B cell (primary cell): ENCODE measurements at regions not wholly inside any gene's neighbourhood (a gene's known extent, or its start where the extent isn't known, plus 50 kb on each side); places are given as distances from the start of the nearest gene placed in this dataset.

ENCODE experiments used
- ATAC-seq: fragments of 200-7000 bp; cut with Tn5 transposase; one replicate; pipeline ENCODE4 v1.10.0; 2021; ENCODE audit warnings: low read depth, mild to moderate bottlenecking, moderate number of reproducible peaks, moderate library complexity
- CTCF ChIA-PET: fragments of 350-600 bp; sonication (Branson Sonifier 250); formaldehyde crosslinking; loops from one replicate; lab custom pipeline; 2021; ENCODE audit warnings: antibody characterized with exemption, inconsistent platforms; lab: Charles Lee
- POLR2A ChIA-PET: fragments of 350-600 bp; sonication (Branson Sonifier 250); formaldehyde crosslinking; loops from one replicate; lab custom pipeline; 2021; ENCODE audit warnings: antibody characterized with exemption; lab: Charles Lee
- DNase-seq: peaks from one replicate; pipeline ENCODE4 v3.0.0; 2013
- H2AFZ ChIP-seq: 2 replicates; pipeline ENCODE4 v1.6.1; 2012; ENCODE audit warnings: mild to moderate bottlenecking, low read depth, low read length; ENCODE audit not compliant: insufficient read depth, poor library complexity, severe bottlenecking
- H3K27ac ChIP-seq, 2 donors: 1 replicate in 1 of 2; 2 replicates in 1 of 2; pipeline ENCODE4 v1.5.1; 2012 to 2013; ENCODE audit warnings: low read length in 2 of 2, mild to moderate bottlenecking in 2 of 2, moderate library complexity in 1 of 2
- H3K27me3 ChIP-seq, 4 experiments: fragments of 200-600 bp in 1 of 4; sonication (generic) in 1 of 4; replicated peaks in 1 of 4; 1 replicate in 2 of 4; 2 replicates in 2 of 4; pipeline versions ENCODE4 v1.6.1 to v1.7.0; 2013 to 2016; ENCODE audit warnings: low read length in 3 of 4, mild to moderate bottlenecking in 2 of 4, mixed read lengths in 1 of 4, moderate library complexity in 1 of 4; ENCODE audit not compliant: insufficient read depth in 4 of 4, control insufficient read depth in 3 of 4; ENCODE audit errors: control extremely low read depth in 1 of 4
- H3K36me3 ChIP-seq, 2 experiments: replicated peaks in 1 of 2; 1 replicate in 1 of 2; 2 replicates in 1 of 2; pipeline versions ENCODE4 v1.6.1 to v1.7.1; 2013; ENCODE audit warnings: low read length in 1 of 2; ENCODE audit not compliant: insufficient read depth in 2 of 2, control insufficient read depth in 1 of 2; ENCODE audit errors: control extremely low read depth in 1 of 2, extremely low read depth in 1 of 2
- H3K4me1 ChIP-seq, 2 donors: fragments of 200-600 bp in 1 of 2; sonication (generic) in 1 of 2; 1 replicate in 1 of 2; 2 replicates in 1 of 2; pipeline versions ENCODE4 v1.5.1 to v1.6.1; 2013 to 2017; ENCODE audit warnings: low read length in 2 of 2; ENCODE audit not compliant: control insufficient read depth in 2 of 2, insufficient read depth in 2 of 2
- H3K4me2 ChIP-seq: replicated peaks from 2 replicates; pipeline ENCODE3; 2012; ENCODE audit warnings: mild to moderate bottlenecking, low read depth, low read length; ENCODE audit not compliant: poor library complexity, severe bottlenecking
- H3K4me3 ChIP-seq, 5 experiments: fragments of 200-600 bp in 1 of 5; sonication (generic) in 1 of 5; 1 replicate in 3 of 5; 2 replicates in 2 of 5; pipeline versions ENCODE4 v1.5.1 to v1.7.0; 2011 to 2016; ENCODE audit warnings: low read length in 4 of 5, mild to moderate bottlenecking in 4 of 5, low read depth in 2 of 5, control low read depth in 1 of 5, moderate library complexity in 1 of 5; ENCODE audit not compliant: insufficient read depth in 1 of 5; ENCODE audit errors: control extremely low read depth in 1 of 5, extremely low read depth in 1 of 5
- H3K79me2 ChIP-seq: fragments of 200-600 bp; sonication (generic); one replicate; pipeline ENCODE4 v1.6.0; 2016; ENCODE audit warnings: low read length; ENCODE audit not compliant: control insufficient read depth, insufficient read depth
- H3K9ac ChIP-seq: fragments of 200-600 bp; sonication (generic); 2 replicates; pipeline ENCODE4 v1.6.1; 2017; ENCODE audit warnings: mild to moderate bottlenecking, low read length, moderate library complexity
- H3K9me3 ChIP-seq, 3 donors: one replicate each; pipeline versions ENCODE4 v1.6.1 to v1.7.1; 2013; ENCODE audit warnings: low read length in 2 of 3; ENCODE audit not compliant: control insufficient read depth in 2 of 3, insufficient read depth in 1 of 3; ENCODE audit errors: control extremely low read depth in 1 of 3
- H4K20me1 ChIP-seq: 2 replicates; pipeline ENCODE4 v1.6.0; 2012; ENCODE audit warnings: mild to moderate bottlenecking, low read length; ENCODE audit not compliant: insufficient read depth, control insufficient read depth, poor library complexity, severe bottlenecking
- H3K27ac Mint-ChIP-seq: one replicate; pipeline ENCODE4 v1.8.0; 2021; ENCODE audit warnings: mixed read lengths
- H3K27me3 Mint-ChIP-seq: one replicate; pipeline ENCODE4 v1.8.0; 2021; ENCODE audit warnings: mixed read lengths
- H3K4me1 Mint-ChIP-seq: one replicate; pipeline ENCODE4 v1.8.0; 2021; ENCODE audit warnings: mixed read lengths
- H3K4me3 Mint-ChIP-seq: one replicate; pipeline ENCODE4 v1.8.0; 2021; ENCODE audit warnings: mixed read lengths
- H3K9me3 Mint-ChIP-seq: one replicate; pipeline ENCODE4 v1.8.0; 2022; ENCODE audit warnings: mixed read lengths; ENCODE audit not compliant: insufficient read depth
- EZH2 ChIP-seq: IDR thresholded peaks from 2 replicates; pipeline ENCODE4 v1.6.1; 2012; ENCODE audit warnings: borderline replicate concordance, low read depth, mild to moderate bottlenecking, moderate library complexity, low read length; ENCODE audit not compliant: insufficient read depth, poor library complexity, severe bottlenecking
- whole genome bisulfite sequencing: methylation state at CpG from one replicate; pipeline ENCODE4 v1.1.5; 2013; ENCODE audit warnings: missing lambda C conversion rate; ENCODE audit not compliant: insufficient coverage; 5-methylcytosine and 5-hydroxymethylcytosine counted together
- intact Hi-C: fragments of 100-400 bp; cut with micrococcal nuclease; formaldehyde crosslinking; loops from one replicate; pipeline ENCODE4 v1.10.0; 2022
- TF ChIP-seq, protein P1 (sequence below): fragments of 200-600 bp; IDR thresholded peaks from one replicate; pipeline ENCODE4 v1.8.0; 2022; ENCODE audit warnings: antibody characterized with exemption, mild to moderate bottlenecking

GRCh38 chr7:9127901-9128300 is 694.5 kb downstream of the NXPH1 start:
- no peaks in the 10 kb centered on the region for H3K79me2 ChIP-seq
- intact Hi-C loops, result no loop called here
- H3K4me3 ChIP-seq, result no peak overlapping the region
- H4K20me1 ChIP-seq, result no peaks in the 10 kb centered on the region
- no peak overlapping the region for H3K9ac ChIP-seq
- no peak overlapping the region for H3K4me3 Mint-ChIP-seq
- ATAC-seq (no peak), DNase-seq (no peak)
- no peak overlapping the region for H3K27ac ChIP-seq
- no peaks in the 10 kb centered on the region for H3K27me3 ChIP-seq
- H3K27ac Mint-ChIP-seq, result no peak overlapping the region
- H3K36me3 ChIP-seq, result no peaks in the 10 kb centered on the region
- ChIA-PET CTCF (no interaction called here), POLR2A (no interaction called here)
- H3K27me3 Mint-ChIP-seq, result no peaks in the 10 kb centered on the region
- no peak overlapping the region for H2AFZ ChIP-seq
- no peaks in the 10 kb centered on the region for H3K4me1 Mint-ChIP-seq
- peaks cover 7% of the 10 kb centered on the region for H3K9me3 Mint-ChIP-seq
- no peaks in the 10 kb centered on the region for H3K4me1 ChIP-seq
- no peak overlapping the region for H3K4me2 ChIP-seq
- H3K9me3 ChIP-seq, result no peaks in the 10 kb centered on the region
- WGBS, result 100% methylated on average over 1 of the region's 5 CpGs
- TF ChIP-seq EZH2, result no peak
- TF ChIP-seq, protein P1, sequence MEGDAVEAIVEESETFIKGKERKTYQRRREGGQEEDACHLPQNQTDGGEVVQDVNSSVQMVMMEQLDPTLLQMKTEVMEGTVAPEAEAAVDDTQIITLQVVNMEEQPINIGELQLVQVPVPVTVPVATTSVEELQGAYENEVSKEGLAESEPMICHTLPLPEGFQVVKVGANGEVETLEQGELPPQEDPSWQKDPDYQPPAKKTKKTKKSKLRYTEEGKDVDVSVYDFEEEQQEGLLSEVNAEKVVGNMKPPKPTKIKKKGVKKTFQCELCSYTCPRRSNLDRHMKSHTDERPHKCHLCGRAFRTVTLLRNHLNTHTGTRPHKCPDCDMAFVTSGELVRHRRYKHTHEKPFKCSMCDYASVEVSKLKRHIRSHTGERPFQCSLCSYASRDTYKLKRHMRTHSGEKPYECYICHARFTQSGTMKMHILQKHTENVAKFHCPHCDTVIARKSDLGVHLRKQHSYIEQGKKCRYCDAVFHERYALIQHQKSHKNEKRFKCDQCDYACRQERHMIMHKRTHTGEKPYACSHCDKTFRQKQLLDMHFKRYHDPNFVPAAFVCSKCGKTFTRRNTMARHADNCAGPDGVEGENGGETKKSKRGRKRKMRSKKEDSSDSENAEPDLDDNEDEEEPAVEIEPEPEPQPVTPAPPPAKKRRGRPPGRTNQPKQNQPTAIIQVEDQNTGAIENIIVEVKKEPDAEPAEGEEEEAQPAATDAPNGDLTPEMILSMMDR, result no peak

GRCh38 chr7:9148687-9149086 is 715.3 kb downstream of the NXPH1 start:
- no peak for ATAC-seq

More at GRCh38 chr7:9148687-9149086, 715.3 kb downstream of the NXPH1 start:
- Mint-ChIP-seq H3K4me1 (no peaks in the 10 kb centered on the region), H3K4me3 (no peak overlapping the region), H3K27ac (no peak overlapping the region), H3K27me3 (no peaks in the 10 kb centered on the region), H3K9me3 (no peaks in the 10 kb centered on the region)
- POLR2A ChIA-PET, result no interaction called here
- Histone ChIP-seq H2AFZ (no peak overlapping the region), H3K27ac (no peak overlapping the region), H3K79me2 (no peaks in the 10 kb centered on the region), H4K20me1 (no peaks in the 10 kb centered on the region), H3K9ac (no peak overlapping the region), H3K9me3 (no peaks in the 10 kb centered on the region), H3K4me3 (no peak overlapping the region), H3K27me3 (no peaks in the 10 kb centered on the region), H3K4me2 (no peak overlapping the region), H3K36me3 (no peaks in the 10 kb centered on the region), H3K4me1 (no peaks in the 10 kb centered on the region)
- WGBS, result no CpG with 5 or more reads among the region's 1 CpG
- no peak for DNase-seq
- no peak for TF ChIP-seq EZH2
- TF ChIP-seq, protein P1, result no peak
- CTCF ChIA-PET, result no interaction called here
- intact Hi-C loops, result no loop called here
